Esophagus squamous epithelium (tissue), 5 donors: ENCODE measurements at regions not wholly inside any gene's neighbourhood (a gene's known extent, or its start where the extent isn't known, plus 50 kb on each side); places are given as distances from the start of the nearest gene placed in this dataset.

Source experiments
- DNase-seq: peaks from one replicate; lab custom pipeline; 2025; lab: John Stamatoyannopoulos, UW
- H3K27ac ChIP-seq, 4 donors: fragments of 200-600 bp; sonication (generic); one replicate each; pipeline ENCODE4 v1.5.1; 2016 to 2019; ENCODE audit warnings: mild to moderate bottlenecking in 1 of 4
- H3K27me3 ChIP-seq, 4 donors: fragments of 200-600 bp; sonication (generic); 1 replicate in 3 of 4; 2 replicates in 1 of 4; pipeline versions ENCODE4 v1.5.1 to v1.6.0; 2017 to 2021; ENCODE audit warnings: antibody characterized with exemption in 1 of 4
- H3K36me3 ChIP-seq, 3 donors: fragments of 200-600 bp; sonication (generic); one replicate each; pipeline ENCODE4 v1.5.1; 2016 to 2019
- H3K4me1 ChIP-seq, 3 donors: fragments of 200-600 bp; sonication (generic); one replicate each; pipeline ENCODE4 v1.5.1; 2017 to 2019
- H3K4me3 ChIP-seq, 4 donors: fragments of 200-600 bp; sonication (generic); 1 replicate in 3 of 4; 2 replicates in 1 of 4; pipeline ENCODE4 v1.5.1; 2016 to 2019; ENCODE audit warnings: mild to moderate bottlenecking in 2 of 4, moderate library complexity in 1 of 4
- H3K9me3 ChIP-seq, 3 donors: fragments of 200-600 bp; sonication (generic); one replicate each; pipeline ENCODE4 v1.5.1; 2016 to 2019
- CTCF ChIP-seq, 6 experiments: fragments of 450-650 bp in 4 of 6; fragments of 200-600 bp in 2 of 6; sonication (generic) in 2 of 6; IDR thresholded peaks; one replicate each; pipeline ENCODE4 v1.5.1; 2016 to 2019; ENCODE audit warnings: antibody characterized with exemption in 6 of 6, mild to moderate bottlenecking in 4 of 6, moderate library complexity in 4 of 6
- POLR2A ChIP-seq, 4 donors: fragments of 450-650 bp; IDR thresholded peaks; one replicate each; pipeline ENCODE4 v1.6.1; 2017; ENCODE audit warnings: antibody characterized with exemption in 4 of 4, mild to moderate bottlenecking in 4 of 4, moderate library complexity in 3 of 4
- WGBS, 2 donors: methylation state at CpG; one replicate each; pipeline ENCODE4 v1.1.5; 2018; 5-methylcytosine and 5-hydroxymethylcytosine counted together
- intact Hi-C: fragments of 100-400 bp; cut with DNase I; formaldehyde crosslinking; loops from one replicate; pipeline ENCODE4 v1.15.0; 2022
- donor health status: DM: yes; HTN: yes; CAD: no.

DNA sequence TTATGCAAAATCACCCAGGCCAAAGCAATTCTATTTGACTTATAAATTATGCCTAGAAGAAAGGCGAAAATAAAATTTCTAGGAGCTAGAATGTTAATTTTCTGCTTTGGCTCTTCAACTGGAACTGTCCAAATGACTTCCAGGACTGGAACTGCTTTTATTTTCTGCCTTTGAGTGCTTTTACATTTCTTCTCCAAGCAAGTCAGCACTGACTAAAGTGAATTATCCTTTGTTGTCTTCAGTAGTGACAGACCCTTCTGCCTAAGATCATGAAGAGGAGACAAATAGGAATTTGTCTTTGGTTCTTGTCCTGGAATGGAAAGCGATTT is 255.9 kb downstream of the DNAJB9 start:
- no peaks in the 10 kb centered on the region for H3K36me3 ChIP-seq
- intact Hi-C loops, result no loop called here
- no peaks in the 10 kb centered on the region for H3K27me3 ChIP-seq
- H3K4me3 ChIP-seq, result no peak overlapping the region
- no peak for TF ChIP-seq POLR2A (IDR thresholded peaks at IDR 0.05)
- TF ChIP-seq CTCF (IDR thresholded peaks at IDR 0.05), result no peak
- H3K9me3 ChIP-seq, result no peaks in the 10 kb centered on the region
- no peaks in the 10 kb centered on the region for H3K4me1 ChIP-seq
- H3K27ac ChIP-seq, result no peak overlapping the region
- DNase-seq, result no peak
- WGBS, 2 donors, result 70 to 78% methylated on average over 2 of the region's 2 CpGs

- TF ChIP-seq CTCF (IDR thresholded peaks at IDR 0.05) (no peak), POLR2A (IDR thresholded peaks at IDR 0.05) (no peak)
- H3K27me3 ChIP-seq, result no peaks in the 10 kb centered on the region
- DNase-seq, result no peak
- H3K4me3 ChIP-seq, result no peak overlapping the region
- H3K36me3 ChIP-seq, result no peaks in the 10 kb centered on the region
- H3K27ac ChIP-seq, result no peak overlapping the region
- no peaks in the 10 kb centered on the region for H3K9me3 ChIP-seq
- no peaks in the 10 kb centered on the region for H3K4me1 ChIP-seq
- intact Hi-C loops, result no loop called here
These were observed 266.6 kb downstream of the DNAJB9 start for GRCh38 chr7:108836256-108836655.

GRCh38 chr7:108838198-108838597 is 268.5 kb downstream of the DNAJB9 start:
- DNase-seq, result no peak
- no peak for TF ChIP-seq CTCF (IDR thresholded peaks at IDR 0.05)
- TF ChIP-seq POLR2A (IDR thresholded peaks at IDR 0.05), result no peak
- 18 to 19% methylated on average over 4 of the region's 4 CpGs for WGBS, 2 donors
- Histone ChIP-seq H3K9me3 (no peaks in the 10 kb centered on the region), H3K27me3 (no peaks in the 10 kb centered on the region), H3K36me3 (no peaks in the 10 kb centered on the region), H3K27ac (no peak overlapping the region), H3K4me3 (no peak overlapping the region), H3K4me1 (no peaks in the 10 kb centered on the region)
- intact Hi-C loops, result no loop called here

- no peak for DNase-seq
- Histone ChIP-seq H3K36me3 (no peaks in the 10 kb centered on the region), H3K4me1 (no peaks in the 10 kb centered on the region), H3K27ac (no peak overlapping the region), H3K9me3 (no peaks in the 10 kb centered on the region), H3K27me3 (no peaks in the 10 kb centered on the region), H3K4me3 (no peak overlapping the region)
- intact Hi-C loops, result no loop called here
- WGBS, 2 donors, result 26 to 27% methylated on average over 3 of the region's 3 CpGs
- TF ChIP-seq POLR2A (IDR thresholded peaks at IDR 0.05), result no peak
- no peak for TF ChIP-seq CTCF (IDR thresholded peaks at IDR 0.05)
These were observed 269.4 kb downstream of the DNAJB9 start for GRCh38 chr7:108839076-108839475.

GRCh38 chr7:108845951-108846350 is 276.3 kb downstream of the DNAJB9 start:
- TF ChIP-seq POLR2A (IDR thresholded peaks at IDR 0.05) (no peak), CTCF (IDR thresholded peaks at IDR 0.05) (no peak)
- no peak for DNase-seq
- intact Hi-C loops, result no loop called here
- H3K4me3 ChIP-seq, result no peak overlapping the region
- no peaks in the 10 kb centered on the region for H3K36me3 ChIP-seq
- H3K9me3 ChIP-seq, result no peaks in the 10 kb centered on the region
- H3K27me3 ChIP-seq, result no peaks in the 10 kb centered on the region
- no peak overlapping the region for H3K27ac ChIP-seq
- no peaks in the 10 kb centered on the region for H3K4me1 ChIP-seq
